ENCODE measurements at regions not wholly inside any gene's neighbourhood (a gene's known extent, or its start where the extent isn't known, plus 50 kb on each side); places are given as distances from the start of the nearest gene placed in this dataset.

- Histone ChIP-seq H3K27ac (ENCODE audit: insufficient read depth, low read length) (no peak overlapping the region), H3K4me2 (ENCODE audit: extremely low read depth, insufficient read depth, low read length) (no peak overlapping the region), H3K27me3 (ENCODE audit: control insufficient read depth, insufficient read depth, low read length) (no peaks in the 10 kb centered on the region), H3K79me2 (ENCODE audit: control insufficient read depth, insufficient read depth, low read length) (no peaks in the 10 kb centered on the region), H4K20me1 (ENCODE audit: control insufficient read depth, extremely low read depth, insufficient read depth, low read length) (no peaks in the 10 kb centered on the region), H3K9me3 (ENCODE audit: control insufficient read depth, insufficient read depth, low read depth, low read length) (no peaks in the 10 kb centered on the region), H3K9ac (ENCODE audit: insufficient read depth, low read length) (no peak overlapping the region), H3K4me1 (ENCODE audit: control insufficient read depth, extremely low read depth, insufficient read depth, low read length) (no peaks in the 10 kb centered on the region), H2AFZ (ENCODE audit: low read length) (no peak overlapping the region), H3K36me3 (ENCODE audit: control insufficient read depth, insufficient read depth, low read length) (no peaks in the 10 kb centered on the region), H3K4me3 (replicated peaks in 1 of 4; ENCODE audit: control extremely low read depth in 1 of 4, insufficient read depth in 1 of 4, low read depth in 3 of 4, low read length in 4 of 4) (no peak overlapping the region)
- TF ChIP-seq CTCF (conservative IDR thresholded peaks at IDR 0.05 in 1 of 2, IDR thresholded peaks at IDR 0.05 in 1 of 2; ENCODE audit: low read depth in 1 of 2, low read length in 2 of 2) (no peak), EZH2 (IDR thresholded peaks at IDR 0.05; ENCODE audit: low read length, missing control alignments) (no peak)
- DNase-seq (ENCODE audit: low read depth in 2 of 2): no peak
These were observed 479.3 kb downstream of the IRS1 start for GRCh38 chr2:226320076-226320948.

- Histone ChIP-seq H4K20me1 (ENCODE audit: control insufficient read depth, extremely low read depth, insufficient read depth, low read length) (no peaks in the 10 kb centered on the region), H3K9ac (ENCODE audit: insufficient read depth, low read length) (no peak overlapping the region), H3K27me3 (ENCODE audit: control insufficient read depth, insufficient read depth, low read length) (no peaks in the 10 kb centered on the region), H3K27ac (ENCODE audit: insufficient read depth, low read length) (no peak overlapping the region), H3K4me2 (ENCODE audit: extremely low read depth, insufficient read depth, low read length) (no peak overlapping the region), H3K4me3 (replicated peaks in 1 of 4; ENCODE audit: control extremely low read depth in 1 of 4, insufficient read depth in 1 of 4, low read depth in 3 of 4, low read length in 4 of 4) (no peak overlapping the region), H3K36me3 (ENCODE audit: control insufficient read depth, insufficient read depth, low read length) (no peaks in the 10 kb centered on the region), H3K79me2 (ENCODE audit: control insufficient read depth, insufficient read depth, low read length) (no peaks in the 10 kb centered on the region), H3K4me1 (ENCODE audit: control insufficient read depth, extremely low read depth, insufficient read depth, low read length) (no peaks in the 10 kb centered on the region), H2AFZ (ENCODE audit: low read length) (no peak overlapping the region), H3K9me3 (ENCODE audit: control insufficient read depth, insufficient read depth, low read depth, low read length) (no peaks in the 10 kb centered on the region)
- TF ChIP-seq EZH2 (IDR thresholded peaks at IDR 0.05; ENCODE audit: low read length, missing control alignments): no peak
- TF ChIP-seq CTCF (conservative IDR thresholded peaks at IDR 0.05 in 1 of 2, IDR thresholded peaks at IDR 0.05 in 1 of 2; ENCODE audit: low read depth in 1 of 2, low read length in 2 of 2): no peak
- no peak for DNase-seq (ENCODE audit: low read depth in 2 of 2)
These were observed 481.6 kb downstream of the IRS1 start for GRCh38 chr2:226317970-226318369.

- Histone ChIP-seq H3K79me2 (ENCODE audit: control insufficient read depth, insufficient read depth, low read length) (no peaks in the 10 kb centered on the region), H3K27me3 (ENCODE audit: control insufficient read depth, insufficient read depth, low read length) (no peaks in the 10 kb centered on the region), H3K4me1 (ENCODE audit: control insufficient read depth, extremely low read depth, insufficient read depth, low read length) (peaks cover 2% of the 10 kb centered on the region), H3K4me3 (replicated peaks in 1 of 4; ENCODE audit: control extremely low read depth in 1 of 4, insufficient read depth in 1 of 4, low read depth in 3 of 4, low read length in 4 of 4) (no peak overlapping the region), H3K9ac (ENCODE audit: insufficient read depth, low read length) (no peak overlapping the region), H2AFZ (ENCODE audit: low read length) (no peak overlapping the region), H4K20me1 (ENCODE audit: control insufficient read depth, extremely low read depth, insufficient read depth, low read length) (no peaks in the 10 kb centered on the region), H3K36me3 (ENCODE audit: control insufficient read depth, insufficient read depth, low read length) (no peaks in the 10 kb centered on the region), H3K9me3 (ENCODE audit: control insufficient read depth, insufficient read depth, low read depth, low read length) (no peaks in the 10 kb centered on the region), H3K4me2 (ENCODE audit: extremely low read depth, insufficient read depth, low read length) (no peak overlapping the region), H3K27ac (ENCODE audit: insufficient read depth, low read length) (no peak overlapping the region)
- DNase-seq (ENCODE audit: low read depth in 2 of 2): no peak
- TF ChIP-seq CTCF (conservative IDR thresholded peaks at IDR 0.05 in 1 of 2, IDR thresholded peaks at IDR 0.05 in 1 of 2; ENCODE audit: low read depth in 1 of 2, low read length in 2 of 2) (no peak), EZH2 (IDR thresholded peaks at IDR 0.05; ENCODE audit: low read length, missing control alignments) (no peak)
These were observed 486.6 kb downstream of the IRS1 start for GRCh38 chr2:226313060-226313459.
